H1 (cell line): ENCODE measurements at regions not wholly inside any gene's neighbourhood (a gene's known extent, or its start where the extent isn't known, plus 50 kb on each side); places are given as distances from the start of the nearest gene placed in this dataset.

Experiments
- ATF2 ChIP-seq: IDR thresholded peaks from 2 replicates; pipeline ENCODE4 v1.6.1; 2012; ENCODE audit warnings: low read length, inconsistent platforms
- PHF8 ChIP-seq: fragments of 200-600 bp; sonication (generic); conservative IDR thresholded peaks from 2 replicates; pipeline ENCODE4 v1.7.1; 2012; ENCODE audit warnings: low read depth, mild to moderate bottlenecking, inconsistent platforms, low read length, moderate library complexity

GRCh38 chr11:111189466-111189865 is 56.1 kb upstream of the POU2AF2 start (continued):
- TF ChIP-seq PHF8 (no peak), ATF2 (no peak)
